CD4-positive, alpha-beta T cell (primary cell): ENCODE measurements at regions not wholly inside any gene's neighbourhood (a gene's known extent, or its start where the extent isn't known, plus 50 kb on each side); places are given as distances from the start of the nearest gene placed in this dataset.

Source experiments
- ATAC-seq: fragments of 200-7000 bp; cut with Tn5 transposase; one replicate; pipeline ENCODE4 v1.10.0; 2022; ENCODE audit warnings: mild to moderate bottlenecking; ENCODE audit not compliant: poor library complexity
- CTCF ChIA-PET: fragments of 350-600 bp; sonication (Branson Sonifier 250); formaldehyde crosslinking; loops from one replicate; lab custom pipeline; 2021; ENCODE audit warnings: antibody characterized with exemption, inconsistent platforms; lab: Charles Lee
- POLR2A ChIA-PET: fragments of 350-600 bp; sonication (Branson Sonifier 250); formaldehyde crosslinking; loops from one replicate; lab custom pipeline; 2021; ENCODE audit warnings: antibody characterized with exemption, inconsistent platforms; lab: Charles Lee
- DNase-seq, 14 experiments: peaks; one replicate each; pipeline ENCODE4 v3.0.0-alpha.2; 2013 to 2020; ENCODE audit warnings: mixed read lengths in 2 of 14
- H3K27ac ChIP-seq, 2 donors: one replicate each; pipeline versions ENCODE4 v1.5.1 to v1.7.0; 2013; ENCODE audit warnings: low read length in 2 of 2, low read depth in 1 of 2, mild to moderate bottlenecking in 1 of 2
- H3K27me3 ChIP-seq, 2 experiments: 1 replicate in 1 of 2; 2 replicates in 1 of 2; pipeline versions ENCODE4 v1.6.1 to v1.7.0; 2013; ENCODE audit warnings: low read length in 2 of 2, control low read depth in 1 of 2, mild to moderate bottlenecking in 1 of 2, moderate library complexity in 1 of 2; ENCODE audit not compliant: insufficient read depth in 2 of 2, control insufficient read depth in 1 of 2
- H3K36me3 ChIP-seq: one replicate; pipeline ENCODE4 v1.6.1; 2013; ENCODE audit warnings: low read length, control low read depth; ENCODE audit not compliant: insufficient read depth
- H3K4me1 ChIP-seq: one replicate; pipeline ENCODE4 v1.6.1; 2013; ENCODE audit warnings: low read length, control low read depth; ENCODE audit not compliant: insufficient read depth
- H3K4me3 ChIP-seq: one replicate; pipeline ENCODE4 v1.5.1; 2013; ENCODE audit warnings: mild to moderate bottlenecking, low read length, moderate library complexity
- H3K9me3 ChIP-seq, 2 experiments: 1 replicate in 1 of 2; 2 replicates in 1 of 2; pipeline versions ENCODE4 v1.6.1 to v1.7.0; 2013; ENCODE audit warnings: low read length in 2 of 2, mild to moderate bottlenecking in 2 of 2, control low read depth in 1 of 2, moderate library complexity in 1 of 2; ENCODE audit not compliant: control insufficient read depth in 1 of 2, insufficient read depth in 1 of 2
- H3K27ac Mint-ChIP-seq: one replicate; pipeline ENCODE4 v1.8.0; 2020; ENCODE audit warnings: mixed read lengths
- H3K27me3 Mint-ChIP-seq: one replicate; pipeline ENCODE4 v1.8.0; 2021; ENCODE audit warnings: mixed read lengths
- H3K36me3 Mint-ChIP-seq: one replicate; pipeline ENCODE4 v1.8.0; 2021; ENCODE audit warnings: low read depth, mixed read lengths
- H3K4me1 Mint-ChIP-seq: one replicate; pipeline ENCODE4 v1.8.0; 2021; ENCODE audit warnings: low read depth, mixed read lengths
- H3K4me3 Mint-ChIP-seq: one replicate; pipeline ENCODE4 v1.8.0; 2020; ENCODE audit warnings: mild to moderate bottlenecking, mixed read lengths
- H3K9me3 Mint-ChIP-seq: one replicate; pipeline ENCODE4 v1.8.0; 2020; ENCODE audit warnings: mixed read lengths
- intact Hi-C, 2 experiments: fragments of 100-400 bp; cut with DNase I in 1 of 2; cut with micrococcal nuclease in 1 of 2; formaldehyde crosslinking; loops; one replicate each; pipeline versions ENCODE4 v1.15.1 to v1.9.0; 2023 to 2025; cut with DNase I, micrococcal nuclease
- TF ChIP-seq, protein P1 (sequence below): fragments of 200-600 bp; IDR thresholded peaks from one replicate; pipeline ENCODE4 v1.8.0; 2022; ENCODE audit warnings: antibody characterized with exemption, mild to moderate bottlenecking

GRCh38 chr6:93164781-93165180 lies 254.6 kb downstream of the EPHA7 start:
- Mint-ChIP-seq H3K4me3 (no peak overlapping the region), H3K27me3 (no peaks in the 10 kb centered on the region), H3K9me3 (no peaks in the 10 kb centered on the region), H3K4me1 (no peaks in the 10 kb centered on the region), H3K27ac (no peak overlapping the region), H3K36me3 (no peaks in the 10 kb centered on the region)
- Histone ChIP-seq H3K36me3 (no peaks in the 10 kb centered on the region), H3K4me1 (no peaks in the 10 kb centered on the region), H3K27ac (no peak overlapping the region), H3K4me3 (no peak overlapping the region), H3K27me3 (no peaks in the 10 kb centered on the region), H3K9me3 (no peaks in the 10 kb centered on the region)
- intact Hi-C loops = no loop called here
- ChIA-PET CTCF (no interaction called here), POLR2A (no interaction called here)
- DNase-seq (no peak), ATAC-seq (no peak)
- TF ChIP-seq, protein P1, sequence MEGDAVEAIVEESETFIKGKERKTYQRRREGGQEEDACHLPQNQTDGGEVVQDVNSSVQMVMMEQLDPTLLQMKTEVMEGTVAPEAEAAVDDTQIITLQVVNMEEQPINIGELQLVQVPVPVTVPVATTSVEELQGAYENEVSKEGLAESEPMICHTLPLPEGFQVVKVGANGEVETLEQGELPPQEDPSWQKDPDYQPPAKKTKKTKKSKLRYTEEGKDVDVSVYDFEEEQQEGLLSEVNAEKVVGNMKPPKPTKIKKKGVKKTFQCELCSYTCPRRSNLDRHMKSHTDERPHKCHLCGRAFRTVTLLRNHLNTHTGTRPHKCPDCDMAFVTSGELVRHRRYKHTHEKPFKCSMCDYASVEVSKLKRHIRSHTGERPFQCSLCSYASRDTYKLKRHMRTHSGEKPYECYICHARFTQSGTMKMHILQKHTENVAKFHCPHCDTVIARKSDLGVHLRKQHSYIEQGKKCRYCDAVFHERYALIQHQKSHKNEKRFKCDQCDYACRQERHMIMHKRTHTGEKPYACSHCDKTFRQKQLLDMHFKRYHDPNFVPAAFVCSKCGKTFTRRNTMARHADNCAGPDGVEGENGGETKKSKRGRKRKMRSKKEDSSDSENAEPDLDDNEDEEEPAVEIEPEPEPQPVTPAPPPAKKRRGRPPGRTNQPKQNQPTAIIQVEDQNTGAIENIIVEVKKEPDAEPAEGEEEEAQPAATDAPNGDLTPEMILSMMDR = no peak

GRCh38 chr6:93163146-93163545 lies 256.2 kb downstream of the EPHA7 start:
- Histone ChIP-seq H3K27ac (no peak overlapping the region), H3K27me3 (no peaks in the 10 kb centered on the region), H3K4me3 (no peak overlapping the region), H3K36me3 (no peaks in the 10 kb centered on the region), H3K9me3 (no peaks in the 10 kb centered on the region), H3K4me1 (no peaks in the 10 kb centered on the region)
- H3K27ac Mint-ChIP-seq = no peak overlapping the region
- ChIA-PET CTCF (no interaction called here), POLR2A (no interaction called here)
- peaks cover 3% of the 10 kb centered on the region for H3K9me3 Mint-ChIP-seq
- H3K36me3 Mint-ChIP-seq = no peaks in the 10 kb centered on the region
- no peak overlapping the region for H3K4me3 Mint-ChIP-seq
- TF ChIP-seq, protein P1 = no peak
- H3K27me3 Mint-ChIP-seq = no peaks in the 10 kb centered on the region
- intact Hi-C loops = no loop called here
- ATAC-seq = no peak
- no peak for DNase-seq
- no peaks in the 10 kb centered on the region for H3K4me1 Mint-ChIP-seq

DNA sequence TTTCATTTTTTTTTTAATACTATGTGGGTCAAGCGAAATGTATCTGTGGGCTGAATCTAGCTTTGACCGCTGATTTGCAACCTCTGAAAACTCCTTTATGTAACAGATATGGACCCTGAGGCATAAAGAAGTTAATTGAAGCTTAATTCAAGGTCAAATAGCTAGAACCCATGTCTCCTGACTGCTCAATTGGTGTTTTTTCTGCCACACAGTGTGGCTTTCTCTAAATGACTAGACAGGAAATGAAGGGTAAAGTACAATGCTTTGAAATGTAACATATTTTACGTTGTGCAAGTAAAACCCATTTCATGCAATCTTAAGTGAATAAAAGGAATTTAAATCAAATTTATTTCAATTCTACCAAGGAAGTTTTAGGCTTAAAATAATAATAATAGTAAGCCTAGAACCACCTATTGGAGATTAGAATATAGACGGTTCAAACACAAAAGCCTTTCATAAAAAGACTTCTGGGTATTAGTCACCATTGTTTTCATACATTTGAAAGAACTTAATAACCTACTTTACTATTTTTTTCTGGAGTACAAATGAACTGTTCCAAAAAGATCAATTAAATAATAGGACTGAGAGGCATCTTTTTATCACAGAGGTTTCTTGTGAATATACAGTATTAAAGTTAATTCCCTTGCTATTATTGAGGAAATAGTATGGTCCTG lies 279.8 kb downstream of the EPHA7 start:
- H3K36me3 Mint-ChIP-seq = no peaks in the 10 kb centered on the region
- POLR2A ChIA-PET = no interaction called here
- no peak overlapping the region for H3K27ac Mint-ChIP-seq
- intact Hi-C loops = no loop called here
- Histone ChIP-seq H3K27me3 (no peaks in the 10 kb centered on the region), H3K9me3 (peaks cover 0 to 4% of the 10 kb centered on the region in 2 experiments), H3K27ac (no peak overlapping the region), H3K4me3 (no peak overlapping the region), H3K4me1 (no peaks in the 10 kb centered on the region), H3K36me3 (no peaks in the 10 kb centered on the region)
- H3K4me3 Mint-ChIP-seq = no peak overlapping the region
- H3K9me3 Mint-ChIP-seq = peaks cover 4% of the 10 kb centered on the region
- TF ChIP-seq, protein P1 = no peak
- no peaks in the 10 kb centered on the region for H3K4me1 Mint-ChIP-seq
- CTCF ChIA-PET = no interaction called here
- no peaks in the 10 kb centered on the region for H3K27me3 Mint-ChIP-seq
- ATAC-seq (no peak), DNase-seq (no peak)
